Esophagus squamous epithelium (tissue), 4 donors: ENCODE measurements at regions not wholly inside any gene's neighbourhood (a gene's known extent, or its start where the extent isn't known, plus 50 kb on each side); places are given as distances from the start of the nearest gene placed in this dataset.

ENCODE experiments used
- POLR2A ChIP-seq, 4 donors: fragments of 450-650 bp; IDR thresholded peaks; one replicate each; pipeline ENCODE4 v1.6.1; 2017; ENCODE audit warnings: antibody characterized with exemption in 4 of 4, mild to moderate bottlenecking in 4 of 4, moderate library complexity in 3 of 4
- TF ChIP-seq, protein P1 (sequence below), 6 experiments: fragments of 450-650 bp in 4 of 6; fragments of 200-600 bp in 2 of 6; sonication (generic) in 2 of 6; IDR thresholded peaks; one replicate each; pipeline ENCODE4 v1.5.1; 2016 to 2019; ENCODE audit warnings: antibody characterized with exemption in 6 of 6, mild to moderate bottlenecking in 4 of 6, moderate library complexity in 4 of 6

DNA sequence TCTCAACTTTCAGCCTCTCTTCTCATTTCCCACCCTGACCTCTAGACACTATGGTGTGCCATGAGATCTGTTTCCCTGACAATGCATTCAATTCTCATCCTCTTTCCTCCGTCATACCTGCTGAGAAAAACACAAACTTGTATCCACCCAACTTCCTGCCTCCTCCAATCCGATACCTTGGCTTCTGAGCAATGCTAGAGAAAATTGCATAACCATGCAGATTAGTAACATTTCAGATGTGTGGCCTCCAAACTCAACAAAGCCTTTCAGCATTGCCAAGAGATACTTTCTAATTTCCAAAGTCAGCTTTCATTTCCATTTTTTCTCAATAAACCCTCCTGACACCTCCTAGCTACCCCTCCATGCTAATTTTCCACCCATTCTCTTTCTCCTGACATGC lies 88.5 kb downstream of the MINAR1 start:
- TF ChIP-seq, protein P1, sequence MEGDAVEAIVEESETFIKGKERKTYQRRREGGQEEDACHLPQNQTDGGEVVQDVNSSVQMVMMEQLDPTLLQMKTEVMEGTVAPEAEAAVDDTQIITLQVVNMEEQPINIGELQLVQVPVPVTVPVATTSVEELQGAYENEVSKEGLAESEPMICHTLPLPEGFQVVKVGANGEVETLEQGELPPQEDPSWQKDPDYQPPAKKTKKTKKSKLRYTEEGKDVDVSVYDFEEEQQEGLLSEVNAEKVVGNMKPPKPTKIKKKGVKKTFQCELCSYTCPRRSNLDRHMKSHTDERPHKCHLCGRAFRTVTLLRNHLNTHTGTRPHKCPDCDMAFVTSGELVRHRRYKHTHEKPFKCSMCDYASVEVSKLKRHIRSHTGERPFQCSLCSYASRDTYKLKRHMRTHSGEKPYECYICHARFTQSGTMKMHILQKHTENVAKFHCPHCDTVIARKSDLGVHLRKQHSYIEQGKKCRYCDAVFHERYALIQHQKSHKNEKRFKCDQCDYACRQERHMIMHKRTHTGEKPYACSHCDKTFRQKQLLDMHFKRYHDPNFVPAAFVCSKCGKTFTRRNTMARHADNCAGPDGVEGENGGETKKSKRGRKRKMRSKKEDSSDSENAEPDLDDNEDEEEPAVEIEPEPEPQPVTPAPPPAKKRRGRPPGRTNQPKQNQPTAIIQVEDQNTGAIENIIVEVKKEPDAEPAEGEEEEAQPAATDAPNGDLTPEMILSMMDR (IDR thresholded peaks at IDR 0.05) = no peak
- TF ChIP-seq POLR2A (IDR thresholded peaks at IDR 0.05) = no peak
